HG03432 (cell line): ENCODE measurements at regions not wholly inside any gene's neighbourhood (a gene's known extent, or its start where the extent isn't known, plus 50 kb on each side); places are given as distances from the start of the nearest gene placed in this dataset.

Experiments
- ATAC-seq: cut with Tn5 transposase; IDR thresholded peaks from one replicate; pipeline ENCODE4 v1.9.1; 2021; ENCODE audit warnings: mild to moderate bottlenecking, moderate library complexity; ENCODE audit not compliant: unreplicated experiment

- no peak for ATAC-seq
These were observed 239.5 kb upstream of the SALL3 start for GRCh38 chr18:78739882-78740677.

GRCh38 chr18:78740876-78741275 is 238.7 kb upstream of the SALL3 start:
- no peak for ATAC-seq

DNA sequence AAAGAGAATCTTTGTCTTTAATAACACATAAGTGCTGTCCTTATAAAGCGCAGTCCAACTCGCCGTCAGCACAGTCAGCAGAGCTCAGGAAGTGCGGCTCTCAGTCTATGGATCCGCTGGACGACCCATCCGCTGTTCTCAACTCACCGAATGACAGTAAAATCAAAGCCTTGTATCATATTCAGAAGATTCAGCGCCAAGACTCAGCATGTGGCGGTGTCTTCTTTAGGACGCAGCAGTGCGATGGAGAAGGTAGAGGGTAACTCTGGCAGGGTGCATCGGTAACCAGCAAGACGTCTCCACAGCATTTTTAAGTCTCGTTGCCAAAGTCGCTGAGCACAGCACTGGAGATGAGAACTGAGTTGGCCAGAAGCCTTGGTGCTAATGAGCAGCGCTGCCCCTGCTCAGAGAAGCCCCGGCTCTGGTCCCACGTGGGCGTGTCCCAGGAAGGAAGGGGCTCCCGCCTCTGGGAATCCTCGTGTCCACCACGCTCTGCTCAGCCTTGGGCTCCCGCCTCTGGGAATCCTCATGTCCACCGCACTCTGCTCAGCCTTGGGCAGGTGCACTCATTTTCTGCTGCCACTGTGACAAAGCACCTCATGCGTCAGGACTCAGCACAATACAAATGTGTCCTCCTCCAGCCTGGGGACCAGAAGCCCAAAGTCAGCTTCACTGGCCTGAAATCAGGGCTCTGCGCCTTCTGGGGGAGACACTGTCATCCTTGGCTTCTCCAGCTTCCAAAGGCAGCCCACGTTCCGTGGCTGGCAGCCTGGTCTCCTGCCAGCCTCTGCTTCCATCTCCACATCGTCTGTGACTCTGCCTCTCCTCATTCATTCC is 238.0 kb upstream of the SALL3 start:
- ATAC-seq = no peak

DNA sequence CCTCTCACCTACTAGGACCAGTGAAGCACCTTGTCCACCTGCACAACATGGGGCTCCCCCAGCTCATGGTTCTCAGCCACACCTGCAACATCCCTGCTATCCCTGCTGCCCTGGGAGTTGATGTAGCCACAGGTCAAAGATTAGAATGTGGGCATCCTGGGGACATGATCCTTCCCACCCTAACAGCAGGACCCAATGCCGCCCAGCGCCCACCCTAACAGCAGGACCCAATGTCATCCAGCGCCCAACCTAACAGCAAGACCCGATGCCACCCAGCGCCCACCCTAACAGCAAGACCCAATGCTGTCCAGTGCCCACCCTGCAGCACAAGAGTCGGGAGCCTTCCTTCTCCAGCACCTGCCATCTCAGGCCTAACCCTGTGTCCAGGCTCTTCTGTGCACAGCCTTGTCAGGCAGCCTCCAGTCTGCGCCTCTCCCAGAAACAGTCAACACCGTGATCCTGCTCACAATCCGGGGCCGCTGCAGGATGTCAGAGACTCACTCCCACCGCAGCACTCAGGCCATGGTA is 237.3 kb upstream of the SALL3 start:
- ATAC-seq = no peak

DNA sequence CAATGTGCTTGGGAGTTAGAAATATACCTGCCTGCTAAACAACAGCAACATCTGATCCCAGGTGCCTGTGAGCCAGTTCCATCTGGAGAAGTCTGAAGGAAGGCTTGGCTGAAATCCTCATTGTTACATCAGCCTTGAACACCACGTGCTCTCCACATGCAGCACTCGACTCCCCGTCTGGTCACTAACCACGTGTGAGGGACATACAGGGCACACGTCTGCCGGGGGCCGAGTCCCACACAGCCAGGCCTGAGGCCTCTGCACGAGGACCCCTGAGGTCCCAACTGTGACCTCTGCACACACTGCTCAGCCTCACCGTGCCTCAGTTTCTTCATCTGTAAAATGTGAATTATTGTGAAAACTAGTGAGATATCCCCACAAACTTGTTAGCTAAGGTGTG is 236.5 kb upstream of the SALL3 start:
- no peak for ATAC-seq

DNA sequence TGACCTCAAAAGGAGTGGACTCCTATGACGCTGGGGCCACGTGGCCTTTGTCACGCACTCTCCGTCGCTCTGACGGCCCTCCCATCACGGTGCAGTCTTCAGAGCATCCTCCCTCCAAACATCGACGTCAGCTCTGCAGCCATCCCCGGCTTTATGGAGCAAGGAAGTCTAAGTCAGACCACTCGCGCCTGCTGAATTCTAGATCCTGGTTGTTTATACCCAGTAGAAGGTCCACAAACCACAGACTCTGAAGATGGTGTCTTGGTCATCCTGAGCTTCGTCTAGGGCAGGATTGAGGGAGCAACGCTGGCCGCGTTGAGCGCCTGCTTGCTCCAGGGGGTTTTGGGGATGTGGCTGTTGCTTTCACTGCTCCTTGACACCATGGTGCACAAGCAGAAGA is 228.0 kb upstream of the SALL3 start:
- no peak for ATAC-seq

DNA sequence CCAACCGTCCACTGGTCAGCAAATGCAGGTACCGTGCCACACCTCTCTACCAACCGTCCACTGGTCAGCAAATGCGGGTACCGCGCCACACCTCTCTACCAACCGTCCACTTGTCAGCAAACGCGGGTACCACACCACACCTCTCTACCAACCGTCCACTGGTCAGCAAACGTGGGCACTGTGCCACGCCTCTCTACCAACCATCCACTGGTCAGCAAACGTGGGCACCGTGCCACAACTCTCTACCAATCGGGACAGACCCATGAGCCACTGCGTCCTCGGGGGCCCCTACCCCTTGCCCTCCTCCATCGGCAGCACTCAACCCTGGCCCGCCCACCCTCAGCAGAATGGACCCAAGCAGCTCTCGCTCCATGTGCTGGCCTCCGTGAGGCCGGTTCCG is 226.4 kb upstream of the SALL3 start:
- ATAC-seq = no peak

GRCh38 chr18:78754311-78755043 is 225.1 kb upstream of the SALL3 start:
- ATAC-seq = no peak

DNA sequence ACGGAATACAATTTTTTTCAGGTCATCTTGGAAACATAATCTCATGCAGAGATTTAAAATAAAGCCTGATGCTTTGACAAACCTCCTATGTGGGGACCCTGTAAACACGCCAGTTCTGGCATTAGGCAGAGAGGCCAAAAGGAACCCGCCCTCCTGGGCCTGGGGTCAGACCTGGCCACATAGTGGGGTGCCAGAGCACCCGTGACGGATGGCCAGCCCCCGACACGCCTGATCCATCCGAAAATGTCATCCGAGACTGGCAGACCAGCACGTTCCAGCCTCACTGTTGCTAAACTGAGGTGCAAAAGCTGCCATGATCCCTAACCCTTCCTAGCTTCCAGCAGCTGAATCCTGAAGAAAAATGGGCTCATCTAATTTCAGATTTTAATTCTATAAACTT is 222.6 kb upstream of the SALL3 start:
- ATAC-seq = no peak

GRCh38 chr18:78758496-78758895 is 221.1 kb upstream of the SALL3 start:
- ATAC-seq = no peak

DNA sequence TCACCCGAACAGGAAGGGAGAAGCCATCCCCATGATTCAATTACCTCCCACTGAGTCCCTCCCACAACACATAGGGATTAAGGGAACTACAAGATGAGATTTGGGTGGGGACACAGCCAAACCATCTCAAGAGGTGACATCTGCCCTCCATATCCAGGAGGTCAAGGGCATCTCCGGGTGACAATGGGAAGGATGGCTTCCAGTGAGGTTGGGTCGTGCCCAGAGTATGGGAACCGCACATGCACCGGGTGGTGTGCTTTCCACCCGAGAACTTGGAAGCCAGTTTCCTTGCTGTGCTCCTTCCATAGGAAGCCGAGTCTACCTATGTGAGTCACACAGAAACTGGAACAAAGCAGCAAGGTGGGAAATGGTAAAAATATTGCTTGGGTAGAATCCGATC is 216.9 kb upstream of the SALL3 start:
- no peak for ATAC-seq

DNA sequence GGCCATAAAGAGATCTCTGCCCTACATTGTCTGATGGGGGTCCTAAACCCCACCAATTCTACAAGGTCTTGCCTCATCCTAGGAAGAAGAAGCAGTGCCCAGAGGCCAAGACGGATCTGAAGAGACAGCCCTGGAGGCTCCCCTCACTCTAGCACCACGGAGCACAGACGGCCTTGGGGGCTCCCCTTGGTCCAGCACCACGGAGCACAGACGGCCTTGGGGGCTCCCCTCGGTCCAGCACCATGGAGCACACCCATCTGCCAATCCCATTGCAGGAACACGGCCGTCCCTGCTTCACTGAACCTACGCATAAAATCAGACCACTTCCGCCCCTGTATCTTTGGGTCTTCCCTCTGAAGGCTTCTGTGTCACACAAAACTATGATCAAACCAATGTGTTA is 215.1 kb upstream of the SALL3 start:
- no peak for ATAC-seq

GRCh38 chr18:78765142-78765541 is 214.5 kb upstream of the SALL3 start:
- ATAC-seq = no peak

- no peak for ATAC-seq
These were observed 213.9 kb upstream of the SALL3 start for GRCh38 chr18:78765637-78766281.

DNA sequence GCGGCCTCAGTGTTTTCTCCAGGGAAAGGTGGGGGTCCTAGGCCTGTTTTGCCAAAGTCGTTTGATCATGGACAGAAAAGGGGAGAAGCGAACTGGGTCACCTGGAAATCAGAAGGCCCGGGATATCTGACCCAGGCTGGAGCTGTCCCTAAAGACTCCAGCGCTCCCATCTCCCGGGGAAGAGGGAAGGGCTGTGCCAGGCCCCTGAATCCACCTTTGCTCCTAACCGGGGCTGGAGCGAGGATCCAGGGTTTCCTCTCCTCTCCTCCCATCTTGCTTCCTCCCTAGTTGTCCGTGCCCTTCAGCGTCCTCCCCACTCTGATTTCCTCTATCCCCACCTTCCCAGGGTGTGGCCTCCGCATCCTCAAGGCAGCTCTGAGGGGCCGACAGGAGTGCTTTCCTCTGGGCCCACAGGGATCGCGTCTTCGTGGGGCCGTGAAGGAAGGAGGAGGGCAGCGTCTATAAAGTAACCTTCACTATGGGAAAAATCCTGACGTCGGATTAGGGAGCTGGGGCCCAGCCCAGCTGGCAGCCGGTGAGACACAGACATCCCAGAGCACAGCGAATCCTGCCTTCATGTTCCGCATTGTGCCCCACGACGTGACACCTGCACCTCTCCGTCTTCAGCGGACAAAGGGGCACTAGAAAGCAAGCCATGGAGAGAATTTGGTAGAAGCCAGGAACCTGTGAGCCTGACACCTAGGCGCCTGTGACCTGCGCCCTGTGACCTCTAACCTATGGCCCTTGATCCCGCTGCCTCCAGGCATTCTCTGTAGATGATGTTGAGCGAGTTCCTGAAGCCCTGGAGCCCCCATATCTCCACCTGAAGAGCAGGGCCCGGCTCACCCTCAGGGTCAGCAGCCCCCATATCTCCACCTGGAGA is 212.7 kb upstream of the SALL3 start:
- no peak for ATAC-seq

GRCh38 chr18:78767648-78768071 is 212.0 kb upstream of the SALL3 start:
- no peak for ATAC-seq

DNA sequence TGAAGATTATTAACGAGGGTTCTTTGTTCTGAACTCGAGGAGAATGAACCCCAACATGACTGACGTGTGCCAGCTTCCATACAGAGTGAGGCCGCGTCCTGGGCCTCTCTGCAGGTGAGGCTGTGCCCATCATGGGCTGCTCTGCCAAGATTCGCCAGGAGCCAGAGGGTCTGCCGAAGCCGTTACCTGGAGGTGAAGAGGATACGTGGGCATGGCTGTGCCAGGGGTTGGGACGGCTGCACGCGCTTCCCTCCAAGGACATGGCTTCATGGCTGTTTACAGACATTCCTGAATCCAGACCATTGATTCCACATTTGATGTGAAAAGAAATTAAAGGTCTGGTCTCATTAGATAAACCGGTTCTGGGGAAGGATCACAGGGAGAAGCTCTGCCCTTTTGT is 211.4 kb upstream of the SALL3 start:
- no peak for ATAC-seq

GRCh38 chr18:78768656-78769501 is 210.7 kb upstream of the SALL3 start:
- no peak for ATAC-seq
